ENCODE measurements at regions not wholly inside any gene's neighbourhood (a gene's known extent, or its start where the extent isn't known, plus 50 kb on each side); places are given as distances from the start of the nearest gene placed in this dataset.

- no peak for DNase-seq (ENCODE audit: low spot score)
- H3K27ac Mint-ChIP-seq: peak overlapping the region in 1 of 2 donors; percentile 74
- H3K36me3 Mint-ChIP-seq: no peaks in the 10 kb centered on the region
- no peak overlapping the region for H3K4me3 Mint-ChIP-seq
- no peaks in the 10 kb centered on the region for H3K27me3 Mint-ChIP-seq
- no peaks in the 10 kb centered on the region for H3K9me3 Mint-ChIP-seq
- ATAC-seq: no peak
- H3K4me1 Mint-ChIP-seq (ENCODE audit: low read depth in 2 of 2): peaks cover 9 to 23% of the 10 kb centered on the region in 2 donors
These were observed 134.7 kb upstream of the AGR3 start for GRCh38 chr7:17016402-17017010.

GRCh38 chr7:17019106-17019505 lies 137.3 kb upstream of the AGR3 start:
- Mint-ChIP-seq H3K27ac (no peak overlapping the region), H3K4me1 (ENCODE audit: low read depth in 2 of 2) (peaks cover 10 to 26% of the 10 kb centered on the region in 2 donors), H3K36me3 (peaks cover 7% of the 10 kb centered on the region), H3K4me3 (no peak overlapping the region), H3K27me3 (no peaks in the 10 kb centered on the region), H3K9me3 (peaks cover 5% of the 10 kb centered on the region)
- DNase-seq (ENCODE audit: low spot score): no peak
- no peak for ATAC-seq

- H3K27me3 Mint-ChIP-seq: no peaks in the 10 kb centered on the region
- no peak overlapping the region for H3K27ac Mint-ChIP-seq
- ATAC-seq (no peak), DNase-seq (ENCODE audit: low spot score) (no peak)
- H3K36me3 Mint-ChIP-seq: peaks cover 7% of the 10 kb centered on the region
- peaks cover 5% of the 10 kb centered on the region for H3K9me3 Mint-ChIP-seq
- no peak overlapping the region for H3K4me3 Mint-ChIP-seq
- peaks cover 10 to 24% of the 10 kb centered on the region in 2 donors for H3K4me1 Mint-ChIP-seq (ENCODE audit: low read depth in 2 of 2)
These were observed 138.5 kb upstream of the AGR3 start for GRCh38 chr7:17020250-17020649.

DNA sequence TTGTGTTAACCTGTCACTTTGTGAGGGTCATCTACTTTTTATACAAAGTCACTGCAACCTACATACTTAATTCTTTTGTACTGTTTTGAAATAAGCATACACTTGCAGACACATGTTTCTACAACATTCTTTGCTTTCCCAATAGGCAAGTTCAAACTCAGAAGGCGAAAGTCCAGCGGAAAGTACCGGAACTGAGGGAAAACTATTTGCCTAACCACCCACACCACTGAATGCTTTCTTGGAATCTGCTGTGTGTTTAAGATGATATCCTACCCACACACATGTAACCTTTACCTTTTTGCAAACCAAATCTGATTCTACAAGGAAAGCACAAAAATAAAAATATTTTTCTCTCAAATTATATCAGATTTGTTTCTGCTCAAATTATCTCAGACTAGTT lies 139.4 kb upstream of the AGR3 start:
- DNase-seq (ENCODE audit: low spot score) (no peak), ATAC-seq (no peak)
- Mint-ChIP-seq H3K27ac (no peak overlapping the region), H3K9me3 (peaks cover 5% of the 10 kb centered on the region), H3K27me3 (no peaks in the 10 kb centered on the region), H3K36me3 (peaks cover 7% of the 10 kb centered on the region), H3K4me1 (ENCODE audit: low read depth in 2 of 2) (peaks cover 10 to 21% of the 10 kb centered on the region in 2 donors), H3K4me3 (no peak overlapping the region)

DNA sequence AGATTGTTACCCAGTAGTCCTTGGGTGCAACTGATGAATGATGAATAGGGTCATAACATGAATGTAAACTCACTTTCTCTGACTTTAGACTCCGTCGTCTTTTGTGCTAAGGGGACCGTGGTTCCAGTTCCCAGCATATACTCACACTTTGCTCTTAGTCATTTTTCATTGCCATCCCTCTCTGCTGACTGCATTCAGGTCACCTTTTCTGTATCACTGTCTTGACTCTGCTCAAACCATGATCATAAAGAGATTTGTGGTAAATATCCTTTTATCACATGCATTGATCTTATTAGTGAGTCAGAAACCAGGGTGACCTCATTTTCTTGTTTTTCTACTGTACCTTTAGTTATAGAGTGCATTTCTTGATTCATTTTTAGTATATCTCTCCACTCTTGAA lies 141.1 kb upstream of the AGR3 start:
- ATAC-seq: peak; percentile 36 to 90
- H3K27ac Mint-ChIP-seq: peak overlapping the region in 1 of 2 donors; percentile 42
- no peaks in the 10 kb centered on the region for H3K27me3 Mint-ChIP-seq
- peaks cover 7% of the 10 kb centered on the region for H3K36me3 Mint-ChIP-seq
- peaks cover 5% of the 10 kb centered on the region for H3K9me3 Mint-ChIP-seq
- DNase-seq (ENCODE audit: low spot score): no peak
- H3K4me1 Mint-ChIP-seq (ENCODE audit: low read depth in 2 of 2): peaks cover 28 to 32% of the 10 kb centered on the region in 2 donors
- peak overlapping the region; percentile 15 for H3K4me3 Mint-ChIP-seq

GRCh38 chr7:17026269-17026668 lies 144.5 kb upstream of the AGR3 start:
- Mint-ChIP-seq H3K4me3 (peak overlapping the region; percentile 2), H3K4me1 (ENCODE audit: low read depth in 2 of 2) (peaks cover 54 to 57% of the 10 kb centered on the region in 2 donors), H3K27ac (peak overlapping the region; percentile 62 to 85), H3K9me3 (peaks cover 5% of the 10 kb centered on the region), H3K36me3 (peaks cover 7% of the 10 kb centered on the region), H3K27me3 (no peaks in the 10 kb centered on the region)
- ATAC-seq (no peak), DNase-seq (ENCODE audit: low spot score) (no peak)

GRCh38 chr7:17027143-17027788 lies 145.5 kb upstream of the AGR3 start:
- Mint-ChIP-seq H3K4me3 (peak overlapping the region; percentile 65), H3K4me1 (ENCODE audit: low read depth in 2 of 2) (peaks cover 58 to 67% of the 10 kb centered on the region in 2 donors)

GRCh38 chr7:17027789-17028152 lies 146.0 kb upstream of the AGR3 start:
- DNase-seq (ENCODE audit: low spot score): no peak
- ATAC-seq: no peak
- Mint-ChIP-seq H3K36me3 (peaks cover 6% of the 10 kb centered on the region), H3K9me3 (no peaks in the 10 kb centered on the region), H3K27me3 (no peaks in the 10 kb centered on the region), H3K4me1 (ENCODE audit: low read depth in 2 of 2) (peaks cover 54 to 62% of the 10 kb centered on the region in 2 donors), H3K27ac (peak overlapping the region; percentile 63 to 85), H3K4me3 (peak overlapping the region; percentile 65)

More at GRCh38 chr7:17027143-17027788, 145.5 kb upstream of the AGR3 start:
- Mint-ChIP-seq H3K9me3 (peaks cover 5% of the 10 kb centered on the region), H3K27ac (peak overlapping the region; percentile 63 to 85), H3K27me3 (no peaks in the 10 kb centered on the region), H3K36me3 (peaks cover 10% of the 10 kb centered on the region)
- DNase-seq (ENCODE audit: low spot score): no peak
- ATAC-seq: peak in 1 of 2 donors; percentile 11

DNA sequence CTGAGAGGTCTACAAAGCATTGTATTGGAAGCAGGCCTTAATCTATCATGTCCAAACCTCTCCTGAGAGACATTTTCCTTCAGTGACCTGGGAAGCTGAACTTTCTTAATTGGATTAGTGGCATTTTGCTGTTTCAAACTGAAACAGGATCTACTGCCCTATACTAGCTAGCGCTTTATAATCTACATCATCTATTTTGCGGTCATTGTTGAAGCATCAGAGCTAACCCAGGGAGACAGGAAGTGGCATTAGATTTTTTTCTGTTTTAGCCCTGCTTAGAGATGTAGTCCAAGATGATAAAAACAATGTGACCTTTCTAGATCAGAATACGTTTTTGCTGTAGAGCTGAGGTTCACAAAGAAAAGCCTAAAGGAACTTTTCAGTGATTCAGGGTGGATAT lies 147.4 kb upstream of the AGR3 start:
- Mint-ChIP-seq H3K4me1 (ENCODE audit: low read depth in 2 of 2) (peaks cover 49 to 57% of the 10 kb centered on the region in 2 donors), H3K36me3 (peaks cover 4% of the 10 kb centered on the region), H3K27ac (peak overlapping the region; percentile 63 to 85), H3K9me3 (no peaks in the 10 kb centered on the region), H3K4me3 (peak overlapping the region; percentile 53), H3K27me3 (no peaks in the 10 kb centered on the region)
- DNase-seq (ENCODE audit: low spot score) (peak; percentile 65), ATAC-seq (peak; percentile 93 to 97)

DNA sequence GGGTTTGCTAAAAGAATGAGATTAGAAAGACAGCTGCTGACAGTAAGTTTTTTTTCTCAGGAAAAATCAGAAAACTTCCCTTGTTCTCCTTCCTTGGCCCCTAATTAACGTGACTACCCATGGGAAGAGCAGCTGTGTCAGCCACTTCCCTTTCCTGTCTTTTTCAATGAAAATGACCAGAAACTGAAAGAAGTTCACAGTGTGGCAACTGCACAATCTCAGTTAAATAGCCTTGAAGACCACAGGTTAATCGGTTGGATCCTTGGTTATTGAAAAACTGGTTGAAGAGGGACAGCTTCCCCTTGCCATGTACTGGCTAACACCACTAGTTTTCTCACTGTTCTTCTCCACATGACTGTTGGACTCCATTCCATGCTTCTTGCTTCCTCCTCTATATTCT lies 148.8 kb upstream of the AGR3 start:
- peaks cover 49 to 57% of the 10 kb centered on the region in 2 donors for H3K4me1 Mint-ChIP-seq (ENCODE audit: low read depth in 2 of 2)
- no peaks in the 10 kb centered on the region for H3K9me3 Mint-ChIP-seq
- no peaks in the 10 kb centered on the region for H3K27me3 Mint-ChIP-seq
- H3K4me3 Mint-ChIP-seq: peak overlapping the region; percentile 61
- H3K36me3 Mint-ChIP-seq: peaks cover 4% of the 10 kb centered on the region
- H3K27ac Mint-ChIP-seq: peak overlapping the region; percentile 63 to 85
- DNase-seq (ENCODE audit: low spot score) (no peak), ATAC-seq (peak; percentile 35 to 66)

GRCh38 chr7:17031906-17032551 lies 150.2 kb upstream of the AGR3 start:
- H3K4me1 Mint-ChIP-seq (ENCODE audit: low read depth in 2 of 2): peaks cover 42 to 48% of the 10 kb centered on the region in 2 donors
- peak overlapping the region; percentile 43 to 70 for H3K27ac Mint-ChIP-seq
- ATAC-seq (peak in 1 of 2 donors; percentile 46), DNase-seq (ENCODE audit: low spot score) (no peak)
- no peaks in the 10 kb centered on the region for H3K27me3 Mint-ChIP-seq
- peak overlapping the region; percentile 61 for H3K4me3 Mint-ChIP-seq
- peaks cover 4% of the 10 kb centered on the region for H3K36me3 Mint-ChIP-seq
- no peaks in the 10 kb centered on the region for H3K9me3 Mint-ChIP-seq

DNA sequence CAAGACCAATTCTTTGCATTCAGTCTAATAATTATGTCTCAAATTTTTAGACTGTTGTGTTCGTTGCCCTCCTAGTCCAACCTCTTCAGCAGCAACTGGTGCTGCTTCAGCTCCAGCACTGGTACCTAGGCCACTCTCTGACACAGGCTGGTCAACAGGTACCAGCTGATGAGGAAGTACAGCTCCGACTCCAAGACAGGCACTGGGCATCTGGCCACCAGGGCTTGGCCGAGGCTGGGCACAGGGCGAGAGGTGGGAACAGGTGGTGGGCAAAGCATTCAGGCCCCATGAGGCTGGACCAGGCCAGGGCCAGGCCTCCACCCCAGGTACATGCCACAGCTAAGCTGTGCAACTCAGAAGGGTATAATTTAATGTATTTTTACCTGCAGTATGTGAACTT lies 151.5 kb upstream of the AGR3 start:
- H3K27me3 Mint-ChIP-seq: no peaks in the 10 kb centered on the region
- H3K4me1 Mint-ChIP-seq (ENCODE audit: low read depth in 2 of 2): peaks cover 38 to 44% of the 10 kb centered on the region in 2 donors
- ATAC-seq (no peak), DNase-seq (ENCODE audit: low spot score) (no peak)
- H3K36me3 Mint-ChIP-seq: peaks cover 4% of the 10 kb centered on the region
- H3K4me3 Mint-ChIP-seq: no peak overlapping the region
- H3K27ac Mint-ChIP-seq: no peak overlapping the region
- no peaks in the 10 kb centered on the region for H3K9me3 Mint-ChIP-seq

- DNase-seq (ENCODE audit: low spot score): no peak
- no peak for ATAC-seq
- H3K4me3 Mint-ChIP-seq: no peak overlapping the region
- no peaks in the 10 kb centered on the region for H3K27me3 Mint-ChIP-seq
- H3K4me1 Mint-ChIP-seq (ENCODE audit: low read depth in 2 of 2): peaks cover 32 to 35% of the 10 kb centered on the region in 2 donors
- H3K27ac Mint-ChIP-seq: no peak overlapping the region
- H3K9me3 Mint-ChIP-seq: peaks cover 7% of the 10 kb centered on the region
- H3K36me3 Mint-ChIP-seq: peaks cover 7% of the 10 kb centered on the region
These were observed 154.8 kb upstream of the AGR3 start for GRCh38 chr7:17036584-17036983.

DNA sequence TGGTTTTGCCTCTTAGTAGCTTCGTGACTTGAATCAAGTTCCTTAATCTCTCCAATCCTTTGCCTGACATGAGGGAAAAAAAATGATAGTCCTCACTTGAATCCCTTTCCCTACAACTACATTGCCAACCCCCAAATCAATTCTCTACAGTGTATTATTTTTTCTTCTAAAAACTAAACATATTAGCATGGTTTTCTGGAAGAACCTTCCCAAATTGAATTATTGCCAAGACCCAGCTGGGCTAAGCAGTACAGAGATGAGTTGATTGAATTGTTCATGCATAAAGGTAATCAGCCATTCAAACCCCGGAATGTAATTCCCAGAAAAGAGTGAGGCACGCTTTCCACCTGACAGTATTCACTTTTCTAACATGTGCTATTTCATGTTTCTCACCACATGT lies 155.6 kb upstream of the AGR3 start:
- Mint-ChIP-seq H3K36me3 (peaks cover 4% of the 10 kb centered on the region), H3K27ac (peak overlapping the region in 1 of 2 donors; percentile 86), H3K4me1 (ENCODE audit: low read depth in 2 of 2) (peaks cover 27 to 31% of the 10 kb centered on the region in 2 donors), H3K9me3 (peaks cover 7% of the 10 kb centered on the region), H3K27me3 (no peaks in the 10 kb centered on the region), H3K4me3 (no peak overlapping the region)
- ATAC-seq (no peak), DNase-seq (ENCODE audit: low spot score) (no peak)
